H1 (cell line): ENCODE measurements at regions not wholly inside any gene's neighbourhood (a gene's known extent, or its start where the extent isn't known, plus 50 kb on each side); places are given as distances from the start of the nearest gene placed in this dataset.

Source experiments
- CREB1 ChIP-seq: IDR thresholded peaks from 2 replicates; pipeline ENCODE4 v1.6.1; 2012; ENCODE audit warnings: inconsistent platforms
- E2F6 ChIP-seq: IDR thresholded peaks from 2 replicates; pipeline ENCODE4 v1.6.1; 2012; ENCODE audit warnings: inconsistent platforms
- JUND ChIP-seq: IDR thresholded peaks from 2 replicates; pipeline ENCODE4 v1.6.1; 2011; ENCODE audit warnings: mild to moderate bottlenecking, improper control_type of control experiment, low read length
- SIN3A ChIP-seq, 2 experiments: IDR thresholded peaks in 1 of 2; conservative IDR thresholded peaks in 1 of 2; 2 replicates each; pipeline ENCODE4 v1.6.1; 2011 to 2012; ENCODE audit warnings: low read length in 2 of 2, improper control_type of control experiment in 1 of 2, low read depth in 1 of 2, mild to moderate bottlenecking in 1 of 2
- TAF1 ChIP-seq: IDR thresholded peaks from 2 replicates; pipeline ENCODE4 v1.6.1; 2011; ENCODE audit warnings: mild to moderate bottlenecking, low read depth, low read length

GRCh38 chr3:86849991-86850390 lies 141.0 kb downstream of the VGLL3 start (continued):
- no peak for TF ChIP-seq SIN3A (conservative IDR thresholded peaks at IDR 0.05 in 1 of 2, IDR thresholded peaks at IDR 0.05 in 1 of 2; ENCODE audit: low read depth in 1 of 2, low read length in 2 of 2)
- TF ChIP-seq JUND: no peak
- TF ChIP-seq TAF1: no peak
- no peak for TF ChIP-seq CREB1
- no peak for TF ChIP-seq E2F6
